ENCODE measurements at regions not wholly inside any gene's neighbourhood (a gene's known extent, or its start where the extent isn't known, plus 50 kb on each side); places are given as distances from the start of the nearest gene placed in this dataset.
"Not testable (repeated sequence)": the region's sequence is repeated elsewhere in the genome, so short reads cannot be mapped to it uniquely, and the experiment has no call there.

GRCh38 chr21:22020221-22020620 lies 1022.0 kb downstream of the NCAM2 start:
- no peaks in the 10 kb centered on the region for H4K20me1 ChIP-seq (ENCODE audit: insufficient read depth)
- H3K79me2 ChIP-seq (ENCODE audit: low read depth) = no peaks in the 10 kb centered on the region
- no TSS peak for BruUV-seq (replicated peaks)
- no peak for DNase-seq
- no peak overlapping the region for H3K4me2 ChIP-seq
- no peaks in the 10 kb centered on the region for H3K9me3 ChIP-seq (ENCODE audit: insufficient read depth, low read depth)
- intact Hi-C loops (cut with micrococcal nuclease; ENCODE audit: unreplicated experiment) = no loop called here
- no peaks in the 10 kb centered on the region for H3K36me3 ChIP-seq (ENCODE audit: low read depth)
- H3K27ac ChIP-seq = no peak overlapping the region
- no peak overlapping the region for H3K4me3 ChIP-seq
- H3F3A ChIP-seq (ENCODE audit: insufficient read depth, low read depth) = no peaks in the 10 kb centered on the region
- POLR2A ChIA-PET (ENCODE audit: unreplicated experiment) = no interaction called here
- CTCF ChIA-PET = no interaction called here
- H3K4me1 ChIP-seq (replicated peaks; ENCODE audit: insufficient read depth) = no peaks in the 10 kb centered on the region
- H3K9me2 ChIP-seq (ENCODE audit: insufficient read depth) = no peaks in the 10 kb centered on the region
- H2AFZ ChIP-seq = no peak overlapping the region
- H3K27me3 ChIP-seq (ENCODE audit: insufficient read depth, low read depth) = no peaks in the 10 kb centered on the region
- TF ChIP-seq EZH2 (IDR thresholded peaks at IDR 0.05; ENCODE audit: low read depth) = no peak
- TF ChIP-seq CTCF (conservative IDR thresholded peaks at IDR 0.05) = no peak

- H3K27me3 ChIP-seq (ENCODE audit: insufficient read depth, low read depth); H3K4me2 ChIP-seq; POLR2A ChIA-PET (ENCODE audit: unreplicated experiment); H2AFZ ChIP-seq; H3K27ac ChIP-seq; H4K20me1 ChIP-seq (ENCODE audit: insufficient read depth); H3F3A ChIP-seq (ENCODE audit: insufficient read depth, low read depth); H3K9me3 ChIP-seq (ENCODE audit: insufficient read depth, low read depth); H3K36me3 ChIP-seq (ENCODE audit: low read depth); DNase-seq; BruUV-seq (replicated peaks); H3K4me1 ChIP-seq (replicated peaks; ENCODE audit: insufficient read depth); intact Hi-C loops (cut with micrococcal nuclease; ENCODE audit: unreplicated experiment); H3K9me2 ChIP-seq (ENCODE audit: insufficient read depth); H3K79me2 ChIP-seq (ENCODE audit: low read depth); CTCF ChIA-PET; H3K4me3 ChIP-seq: not testable (repeated sequence)
These were observed 1025.7 kb downstream of the NCAM2 start for GRCh38 chr21:22023896-22024295.

GRCh38 chr21:22044431-22044830 lies 1046.2 kb downstream of the NCAM2 start:
- H3K4me3 ChIP-seq = no peak overlapping the region
- intact Hi-C loops (cut with micrococcal nuclease; ENCODE audit: unreplicated experiment) = no loop called here
- H3K4me2 ChIP-seq = no peak overlapping the region
- TF ChIP-seq CTCF (conservative IDR thresholded peaks at IDR 0.05) (no peak), EZH2 (IDR thresholded peaks at IDR 0.05; ENCODE audit: low read depth) (no peak)
- H4K20me1 ChIP-seq (ENCODE audit: insufficient read depth) = no peaks in the 10 kb centered on the region
- H3K79me2 ChIP-seq (ENCODE audit: low read depth) = no peaks in the 10 kb centered on the region
- H2AFZ ChIP-seq = no peak overlapping the region
- no peaks in the 10 kb centered on the region for H3K9me2 ChIP-seq (ENCODE audit: insufficient read depth)
- POLR2A ChIA-PET (ENCODE audit: unreplicated experiment) = no interaction called here
- H3K27ac ChIP-seq = no peak overlapping the region
- no peaks in the 10 kb centered on the region for H3K4me1 ChIP-seq (replicated peaks; ENCODE audit: insufficient read depth)
- no TSS peak for BruUV-seq (replicated peaks)
- CTCF ChIA-PET = no interaction called here
- no peaks in the 10 kb centered on the region for H3K27me3 ChIP-seq (ENCODE audit: insufficient read depth, low read depth)
- H3K9me3 ChIP-seq (ENCODE audit: insufficient read depth, low read depth) = peaks cover 4% of the 10 kb centered on the region; the same call in 1 of the 2 replicates
- no peak for DNase-seq
- H3K36me3 ChIP-seq (ENCODE audit: low read depth) = no peaks in the 10 kb centered on the region
- H3F3A ChIP-seq (ENCODE audit: insufficient read depth, low read depth) = no peaks in the 10 kb centered on the region

GRCh38 chr21:22046576-22046975 lies 1048.4 kb downstream of the NCAM2 start:
- Histone ChIP-seq H3K36me3 (ENCODE audit: low read depth) (no peaks in the 10 kb centered on the region), H3K4me1 (replicated peaks; ENCODE audit: insufficient read depth) (no peaks in the 10 kb centered on the region), H4K20me1 (ENCODE audit: insufficient read depth) (no peaks in the 10 kb centered on the region), H3K9me2 (ENCODE audit: insufficient read depth) (no peaks in the 10 kb centered on the region), H3K27ac (no peak overlapping the region), H3K27me3 (ENCODE audit: insufficient read depth, low read depth) (no peaks in the 10 kb centered on the region), H3F3A (ENCODE audit: insufficient read depth, low read depth) (no peaks in the 10 kb centered on the region), H2AFZ (no peak overlapping the region), H3K9me3 (ENCODE audit: insufficient read depth, low read depth) (no peaks in the 10 kb centered on the region), H3K4me2 (no peak overlapping the region), H3K79me2 (ENCODE audit: low read depth) (no peaks in the 10 kb centered on the region), H3K4me3 (no peak overlapping the region)
- no TSS peak for BruUV-seq (replicated peaks)
- intact Hi-C loops (cut with micrococcal nuclease; ENCODE audit: unreplicated experiment) = no loop called here
- TF ChIP-seq EZH2 (IDR thresholded peaks at IDR 0.05; ENCODE audit: low read depth) (no peak), CTCF (conservative IDR thresholded peaks at IDR 0.05) (no peak)
- CTCF ChIA-PET = no interaction called here
- POLR2A ChIA-PET (ENCODE audit: unreplicated experiment) = no interaction called here
- DNase-seq = no peak
